ENCODE measurements at regions not wholly inside any gene's neighbourhood (a gene's known extent, or its start where the extent isn't known, plus 50 kb on each side); places are given as distances from the start of the nearest gene placed in this dataset.

- TF ChIP-seq, protein P1, sequence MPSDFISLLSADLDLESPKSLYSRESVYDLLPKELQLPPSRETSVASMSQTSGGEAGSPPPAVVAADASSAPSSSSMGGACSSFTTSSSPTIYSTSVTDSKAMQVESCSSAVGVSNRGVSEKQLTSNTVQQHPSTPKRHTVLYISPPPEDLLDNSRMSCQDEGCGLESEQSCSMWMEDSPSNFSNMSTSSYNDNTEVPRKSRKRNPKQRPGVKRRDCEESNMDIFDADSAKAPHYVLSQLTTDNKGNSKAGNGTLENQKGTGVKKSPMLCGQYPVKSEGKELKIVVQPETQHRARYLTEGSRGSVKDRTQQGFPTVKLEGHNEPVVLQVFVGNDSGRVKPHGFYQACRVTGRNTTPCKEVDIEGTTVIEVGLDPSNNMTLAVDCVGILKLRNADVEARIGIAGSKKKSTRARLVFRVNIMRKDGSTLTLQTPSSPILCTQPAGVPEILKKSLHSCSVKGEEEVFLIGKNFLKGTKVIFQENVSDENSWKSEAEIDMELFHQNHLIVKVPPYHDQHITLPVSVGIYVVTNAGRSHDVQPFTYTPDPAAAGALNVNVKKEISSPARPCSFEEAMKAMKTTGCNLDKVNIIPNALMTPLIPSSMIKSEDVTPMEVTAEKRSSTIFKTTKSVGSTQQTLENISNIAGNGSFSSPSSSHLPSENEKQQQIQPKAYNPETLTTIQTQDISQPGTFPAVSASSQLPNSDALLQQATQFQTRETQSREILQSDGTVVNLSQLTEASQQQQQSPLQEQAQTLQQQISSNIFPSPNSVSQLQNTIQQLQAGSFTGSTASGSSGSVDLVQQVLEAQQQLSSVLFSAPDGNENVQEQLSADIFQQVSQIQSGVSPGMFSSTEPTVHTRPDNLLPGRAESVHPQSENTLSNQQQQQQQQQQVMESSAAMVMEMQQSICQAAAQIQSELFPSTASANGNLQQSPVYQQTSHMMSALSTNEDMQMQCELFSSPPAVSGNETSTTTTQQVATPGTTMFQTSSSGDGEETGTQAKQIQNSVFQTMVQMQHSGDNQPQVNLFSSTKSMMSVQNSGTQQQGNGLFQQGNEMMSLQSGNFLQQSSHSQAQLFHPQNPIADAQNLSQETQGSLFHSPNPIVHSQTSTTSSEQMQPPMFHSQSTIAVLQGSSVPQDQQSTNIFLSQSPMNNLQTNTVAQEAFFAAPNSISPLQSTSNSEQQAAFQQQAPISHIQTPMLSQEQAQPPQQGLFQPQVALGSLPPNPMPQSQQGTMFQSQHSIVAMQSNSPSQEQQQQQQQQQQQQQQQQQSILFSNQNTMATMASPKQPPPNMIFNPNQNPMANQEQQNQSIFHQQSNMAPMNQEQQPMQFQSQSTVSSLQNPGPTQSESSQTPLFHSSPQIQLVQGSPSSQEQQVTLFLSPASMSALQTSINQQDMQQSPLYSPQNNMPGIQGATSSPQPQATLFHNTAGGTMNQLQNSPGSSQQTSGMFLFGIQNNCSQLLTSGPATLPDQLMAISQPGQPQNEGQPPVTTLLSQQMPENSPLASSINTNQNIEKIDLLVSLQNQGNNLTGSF (CRISPR knock-in tag; IDR thresholded peaks at IDR 0.05), result no peak
- no peak for TF ChIP-seq SP1 (IDR thresholded peaks at IDR 0.05)
- no peak for TF ChIP-seq SP1 (CRISPR knock-in tag; IDR thresholded peaks at IDR 0.05)
- TF ChIP-seq CEBPZ (IDR thresholded peaks at IDR 0.05; ENCODE audit: low read length), result no peak
- no peak for TF ChIP-seq HNRNPL (IDR thresholded peaks at IDR 0.05; ENCODE audit: low read depth, low read length)
- no peak for TF ChIP-seq PRMT3 (CRISPR knock-in tag; IDR thresholded peaks at IDR 0.05; ENCODE audit: borderline replicate concordance, low read depth)
- TF ChIP-seq, protein P2, sequence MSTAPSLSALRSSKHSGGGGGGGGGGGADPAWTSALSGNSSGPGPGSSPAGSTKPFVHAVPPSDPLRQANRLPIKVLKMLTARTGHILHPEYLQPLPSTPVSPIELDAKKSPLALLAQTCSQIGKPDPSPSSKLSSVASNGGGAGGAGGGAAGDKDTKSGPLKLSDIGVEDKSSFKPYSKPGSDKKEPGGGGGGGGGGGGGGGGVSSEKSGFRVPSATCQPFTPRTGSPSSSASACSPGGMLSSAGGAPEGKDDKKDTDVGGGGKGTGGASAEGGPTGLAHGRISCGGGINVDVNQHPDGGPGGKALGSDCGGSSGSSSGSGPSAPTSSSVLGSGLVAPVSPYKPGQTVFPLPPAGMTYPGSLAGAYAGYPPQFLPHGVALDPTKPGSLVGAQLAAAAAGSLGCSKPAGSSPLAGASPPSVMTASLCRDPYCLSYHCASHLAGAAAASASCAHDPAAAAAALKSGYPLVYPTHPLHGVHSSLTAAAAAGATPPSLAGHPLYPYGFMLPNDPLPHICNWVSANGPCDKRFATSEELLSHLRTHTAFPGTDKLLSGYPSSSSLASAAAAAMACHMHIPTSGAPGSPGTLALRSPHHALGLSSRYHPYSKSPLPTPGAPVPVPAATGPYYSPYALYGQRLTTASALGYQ (CRISPR knock-in tag; IDR thresholded peaks at IDR 0.05), result no peak
- no peak for TF ChIP-seq ARNT2 (CRISPR knock-in tag; IDR thresholded peaks at IDR 0.05; ENCODE audit: low read depth)
- no peak for TF ChIP-seq BORCS8-MEF2B (CRISPR knock-in tag; IDR thresholded peaks at IDR 0.05)
- TF ChIP-seq, protein P3, sequence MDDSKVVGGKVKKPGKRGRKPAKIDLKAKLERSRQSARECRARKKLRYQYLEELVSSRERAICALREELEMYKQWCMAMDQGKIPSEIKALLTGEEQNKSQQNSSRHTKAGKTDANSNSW (CRISPR knock-in tag; IDR thresholded peaks at IDR 0.05; ENCODE audit: borderline replicate concordance), result no peak
- TF ChIP-seq MAZ (IDR thresholded peaks at IDR 0.05; ENCODE audit: borderline replicate concordance, low read depth, low read length), result no peak
- TF ChIP-seq MAZ (CRISPR knock-in tag; IDR thresholded peaks at IDR 0.05; ENCODE audit: low read depth), result no peak
- TF ChIP-seq SMARCC2 (IDR thresholded peaks at IDR 0.05), result no peak
- TF ChIP-seq, protein P4, sequence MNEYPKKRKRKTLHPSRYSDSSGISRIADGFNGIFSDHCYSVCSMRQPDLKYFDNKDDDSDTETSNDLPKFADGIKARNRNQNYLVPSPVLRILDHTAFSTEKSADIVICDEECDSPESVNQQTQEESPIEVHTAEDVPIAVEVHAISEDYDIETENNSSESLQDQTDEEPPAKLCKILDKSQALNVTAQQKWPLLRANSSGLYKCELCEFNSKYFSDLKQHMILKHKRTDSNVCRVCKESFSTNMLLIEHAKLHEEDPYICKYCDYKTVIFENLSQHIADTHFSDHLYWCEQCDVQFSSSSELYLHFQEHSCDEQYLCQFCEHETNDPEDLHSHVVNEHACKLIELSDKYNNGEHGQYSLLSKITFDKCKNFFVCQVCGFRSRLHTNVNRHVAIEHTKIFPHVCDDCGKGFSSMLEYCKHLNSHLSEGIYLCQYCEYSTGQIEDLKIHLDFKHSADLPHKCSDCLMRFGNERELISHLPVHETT (CRISPR knock-in tag; conservative IDR thresholded peaks at IDR 0.05), result no peak
Measured at GRCh38 chr21:35291034-35291433, 241.9 kb upstream of the RUNX1 start.

Data from HepG2 (cell line).